HFFc6 (cell line): ENCODE measurements at regions not wholly inside any gene's neighbourhood (a gene's known extent, or its start where the extent isn't known, plus 50 kb on each side); places are given as distances from the start of the nearest gene placed in this dataset.

Experiments
- DNase-seq: peaks from one replicate; pipeline ENCODE4 v3.0.0-alpha.2; 2018
- H3K27ac Mint-ChIP-seq: 2 replicates; pipeline ENCODE4 v1.8.0; 2020; ENCODE audit warnings: mild to moderate bottlenecking, mixed read lengths
- H3K27me3 Mint-ChIP-seq: 2 replicates; pipeline ENCODE4 v1.8.0; 2021; ENCODE audit warnings: mild to moderate bottlenecking, moderate library complexity, mixed read lengths; ENCODE audit not compliant: insufficient read depth
- H3K36me3 Mint-ChIP-seq: 2 replicates; pipeline ENCODE4 v1.8.0; 2021; ENCODE audit warnings: low read depth, mixed read lengths
- H3K4me1 Mint-ChIP-seq: 2 replicates; pipeline ENCODE4 v1.8.0; 2020; ENCODE audit warnings: low read depth, mixed read lengths
- H3K4me3 Mint-ChIP-seq: 2 replicates; pipeline ENCODE4 v1.8.0; 2020; ENCODE audit warnings: mild to moderate bottlenecking, moderate library complexity, mixed read lengths
- H3K9me3 Mint-ChIP-seq: 2 replicates; pipeline ENCODE4 v1.8.0; 2020; ENCODE audit warnings: mild to moderate bottlenecking, mixed read lengths
- TF ChIP-seq, protein P1 (sequence below): fragments of 200-600 bp; sonication (generic); IDR thresholded peaks from 2 replicates; pipeline ENCODE4 v1.5.0; 2021; ENCODE audit warnings: antibody characterized with exemption, mild to moderate bottlenecking

DNA sequence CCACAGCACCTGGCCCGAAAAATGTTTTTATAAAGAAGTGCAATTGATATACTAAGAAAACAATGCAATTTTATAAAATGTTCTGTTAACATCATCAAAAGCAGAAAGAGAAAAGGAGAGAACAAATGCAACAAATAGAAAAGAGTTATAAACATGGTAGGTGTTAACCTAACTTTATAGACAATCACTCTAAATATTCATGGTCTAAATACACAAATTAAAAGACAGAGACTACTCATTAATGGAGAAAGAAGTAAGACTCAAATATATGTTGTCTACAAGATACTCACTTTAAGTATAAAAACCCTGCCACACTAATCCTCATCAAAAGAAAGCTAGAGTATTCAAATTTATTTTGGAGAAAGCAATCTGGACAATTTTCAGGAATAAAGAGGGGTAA is 425.3 kb upstream of the ANKRD30A start:
- H3K36me3 Mint-ChIP-seq: no peaks in the 10 kb centered on the region
- no peaks in the 10 kb centered on the region for H3K4me1 Mint-ChIP-seq
- H3K4me3 Mint-ChIP-seq: no peak overlapping the region
- H3K9me3 Mint-ChIP-seq: peaks cover 9% of the 10 kb centered on the region
- TF ChIP-seq, protein P1, sequence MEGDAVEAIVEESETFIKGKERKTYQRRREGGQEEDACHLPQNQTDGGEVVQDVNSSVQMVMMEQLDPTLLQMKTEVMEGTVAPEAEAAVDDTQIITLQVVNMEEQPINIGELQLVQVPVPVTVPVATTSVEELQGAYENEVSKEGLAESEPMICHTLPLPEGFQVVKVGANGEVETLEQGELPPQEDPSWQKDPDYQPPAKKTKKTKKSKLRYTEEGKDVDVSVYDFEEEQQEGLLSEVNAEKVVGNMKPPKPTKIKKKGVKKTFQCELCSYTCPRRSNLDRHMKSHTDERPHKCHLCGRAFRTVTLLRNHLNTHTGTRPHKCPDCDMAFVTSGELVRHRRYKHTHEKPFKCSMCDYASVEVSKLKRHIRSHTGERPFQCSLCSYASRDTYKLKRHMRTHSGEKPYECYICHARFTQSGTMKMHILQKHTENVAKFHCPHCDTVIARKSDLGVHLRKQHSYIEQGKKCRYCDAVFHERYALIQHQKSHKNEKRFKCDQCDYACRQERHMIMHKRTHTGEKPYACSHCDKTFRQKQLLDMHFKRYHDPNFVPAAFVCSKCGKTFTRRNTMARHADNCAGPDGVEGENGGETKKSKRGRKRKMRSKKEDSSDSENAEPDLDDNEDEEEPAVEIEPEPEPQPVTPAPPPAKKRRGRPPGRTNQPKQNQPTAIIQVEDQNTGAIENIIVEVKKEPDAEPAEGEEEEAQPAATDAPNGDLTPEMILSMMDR: no peak
- no peak overlapping the region for H3K27ac Mint-ChIP-seq
- H3K27me3 Mint-ChIP-seq: peaks cover 2% of the 10 kb centered on the region; the same call in 1 of the 2 replicates
- no peak for DNase-seq

DNA sequence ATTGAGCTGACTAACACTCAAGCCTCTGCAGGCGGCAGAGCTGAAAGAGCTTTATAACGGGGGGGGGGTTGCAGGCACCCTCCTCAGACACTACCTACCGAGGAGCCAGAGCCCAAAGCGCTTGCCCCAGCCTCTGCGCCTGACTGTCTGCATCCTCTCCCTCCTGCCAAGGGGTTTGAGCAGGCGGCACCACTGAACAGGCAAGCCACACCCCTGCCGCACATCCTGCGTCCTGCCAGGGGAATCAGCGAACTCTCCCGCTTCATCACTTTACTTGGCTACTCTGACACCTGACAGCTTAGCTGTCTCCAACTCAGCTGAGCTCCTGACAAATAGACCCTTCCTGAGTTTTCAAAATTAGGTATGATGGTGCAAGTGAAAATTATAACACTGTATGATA is 432.6 kb upstream of the ANKRD30A start:
- no peak for DNase-seq
- TF ChIP-seq, protein P1: no peak
- no peaks in the 10 kb centered on the region for H3K27me3 Mint-ChIP-seq
- H3K36me3 Mint-ChIP-seq: no peaks in the 10 kb centered on the region
- no peaks in the 10 kb centered on the region for H3K4me1 Mint-ChIP-seq
- no peak overlapping the region for H3K27ac Mint-ChIP-seq
- peaks cover 33% of the 10 kb centered on the region for H3K9me3 Mint-ChIP-seq
- no peak overlapping the region for H3K4me3 Mint-ChIP-seq

DNA sequence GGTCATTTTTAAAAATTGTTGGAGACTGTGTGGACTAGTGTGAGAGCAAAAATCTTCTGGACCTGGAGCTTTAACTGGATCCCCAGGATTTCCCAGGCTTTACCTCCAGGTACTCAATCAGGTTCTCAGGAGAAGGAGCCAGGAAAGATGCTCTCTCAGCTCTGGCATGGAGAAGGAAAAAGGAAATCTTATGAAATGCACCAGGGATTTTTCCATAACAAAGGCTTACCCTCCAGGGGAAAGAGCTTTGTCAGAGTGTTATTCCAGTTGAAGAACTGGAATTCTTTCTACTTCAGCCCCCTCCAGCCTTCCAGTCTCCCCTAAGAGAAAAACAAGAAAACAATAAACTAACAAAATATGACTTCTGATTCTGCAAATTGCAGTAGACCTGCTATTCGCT is 436.7 kb upstream of the ANKRD30A start:
- TF ChIP-seq, protein P1: no peak
- H3K36me3 Mint-ChIP-seq: no peaks in the 10 kb centered on the region
- H3K27ac Mint-ChIP-seq: no peak overlapping the region
- no peaks in the 10 kb centered on the region for H3K27me3 Mint-ChIP-seq
- no peak overlapping the region for H3K4me3 Mint-ChIP-seq
- DNase-seq: no peak
- H3K9me3 Mint-ChIP-seq: peaks cover 29% of the 10 kb centered on the region
- H3K4me1 Mint-ChIP-seq: no peaks in the 10 kb centered on the region

DNA sequence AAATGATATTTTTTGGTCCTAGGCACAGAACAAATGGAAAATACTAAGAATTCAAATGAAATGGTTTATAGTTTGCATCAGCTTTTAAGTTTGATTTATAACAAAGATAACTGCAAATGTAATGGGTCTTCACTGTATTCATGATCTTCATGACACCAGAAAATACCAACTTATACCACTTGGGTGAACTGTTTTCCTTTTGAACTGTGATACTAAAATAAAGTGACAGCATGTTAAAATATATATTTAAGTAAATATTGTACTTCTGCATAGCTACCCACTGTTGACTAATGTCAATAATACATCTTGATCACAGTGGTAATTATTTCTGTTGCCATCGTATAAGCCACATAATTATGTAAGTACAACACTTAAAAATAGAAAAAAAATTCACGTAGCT is 442.0 kb upstream of the ANKRD30A start:
- Mint-ChIP-seq H3K27me3 (no peaks in the 10 kb centered on the region), H3K27ac (no peak overlapping the region), H3K36me3 (no peaks in the 10 kb centered on the region), H3K4me1 (no peaks in the 10 kb centered on the region), H3K9me3 (peaks cover 18% of the 10 kb centered on the region), H3K4me3 (no peak overlapping the region)
- DNase-seq: no peak
- TF ChIP-seq, protein P1: no peak

DNA sequence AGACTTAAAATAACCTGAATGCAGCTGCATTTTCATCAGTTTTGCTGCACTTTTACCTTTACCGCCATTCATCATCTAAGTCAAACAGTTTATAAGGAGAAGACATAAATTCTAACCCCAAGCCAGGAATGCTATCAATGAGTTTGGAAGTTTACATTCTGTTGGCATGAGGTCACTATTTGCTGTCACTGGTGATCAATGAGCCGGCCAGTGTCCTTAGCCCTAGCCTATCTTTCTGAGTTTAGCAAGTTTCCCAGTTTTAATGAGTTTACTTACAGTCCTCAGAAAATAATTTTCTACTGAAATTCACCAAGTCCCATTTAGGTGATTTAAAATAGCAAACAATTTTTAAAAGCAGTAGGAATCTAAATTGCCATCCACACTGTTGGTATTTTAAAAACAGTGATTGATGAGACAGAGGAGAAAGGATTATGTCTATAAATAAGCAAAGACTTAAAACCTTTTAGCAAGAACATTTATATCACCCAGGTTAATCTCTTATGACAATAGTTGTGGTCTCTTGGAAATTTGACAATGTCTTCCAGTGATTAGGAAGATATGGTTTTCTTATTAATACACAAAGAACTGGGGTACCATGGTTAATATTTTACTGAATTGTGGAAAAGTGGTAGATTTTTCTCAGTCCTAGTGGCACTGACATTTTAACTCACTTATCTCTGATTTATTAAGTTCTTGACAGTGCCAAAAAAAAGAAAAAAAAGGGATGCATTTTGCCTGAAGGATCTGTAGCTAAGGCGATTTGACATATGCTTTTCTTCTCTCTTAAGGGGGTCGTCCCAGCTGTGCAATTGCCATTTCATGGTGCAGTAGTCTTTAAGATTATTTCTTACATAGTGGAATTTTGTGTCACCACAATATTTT is 443.4 kb upstream of the ANKRD30A start:
- no peak overlapping the region for H3K27ac Mint-ChIP-seq
- no peaks in the 10 kb centered on the region for H3K4me1 Mint-ChIP-seq
- H3K36me3 Mint-ChIP-seq: no peaks in the 10 kb centered on the region

More for the DNA sequence above, 443.4 kb upstream of the ANKRD30A start:
- TF ChIP-seq, protein P1: no peak
- no peaks in the 10 kb centered on the region for H3K27me3 Mint-ChIP-seq
- peaks cover 18% of the 10 kb centered on the region for H3K9me3 Mint-ChIP-seq
- H3K4me3 Mint-ChIP-seq: no peak overlapping the region
- no peak for DNase-seq
